GM23248 (cell line): ENCODE measurements at regions not wholly inside any gene's neighbourhood (a gene's known extent, or its start where the extent isn't known, plus 50 kb on each side); places are given as distances from the start of the nearest gene placed in this dataset.

Experiments
- DNase-seq: peaks from one replicate; pipeline ENCODE4 v3.0.0-alpha.2; 2015
- H2AFZ ChIP-seq: fragments of 200-600 bp; sonication (generic); 2 replicates; pipeline ENCODE4 v1.6.1; 2016; ENCODE audit warnings: antibody characterized with exemption
- H3F3A ChIP-seq: fragments of 200-600 bp; sonication (generic); 2 replicates; pipeline ENCODE4 v1.6.1; 2016; ENCODE audit warnings: mild to moderate bottlenecking, antibody characterized with exemption, mixed run types; ENCODE audit not compliant: insufficient read depth
- H3K27ac ChIP-seq: fragments of 200-600 bp; sonication (generic); 2 replicates; pipeline ENCODE4 v1.5.1; 2016; ENCODE audit warnings: mild to moderate bottlenecking
- H3K27me3 ChIP-seq: fragments of 200-600 bp; sonication (generic); replicated peaks from 2 replicates; pipeline ENCODE4 v1.6.1; 2016; ENCODE audit warnings: mild to moderate bottlenecking; ENCODE audit not compliant: insufficient read depth
- H3K36me3 ChIP-seq: fragments of 200-600 bp; sonication (generic); 2 replicates; pipeline ENCODE4 v1.6.1; 2016; ENCODE audit warnings: low read depth, mild to moderate bottlenecking
- H3K4me1 ChIP-seq: fragments of 200-600 bp; sonication (generic); 2 replicates; pipeline ENCODE4 v1.6.1; 2016; ENCODE audit warnings: mild to moderate bottlenecking; ENCODE audit not compliant: insufficient read depth
- H3K4me2 ChIP-seq: fragments of 200-600 bp; sonication (generic); one replicate; pipeline ENCODE4 v1.6.1; 2016; ENCODE audit warnings: mild to moderate bottlenecking; ENCODE audit not compliant: unreplicated experiment
- H3K4me3 ChIP-seq: fragments of 200-600 bp; sonication (generic); 2 replicates; pipeline ENCODE4 v1.5.1; 2016; ENCODE audit warnings: mild to moderate bottlenecking
- H3K79me2 ChIP-seq: fragments of 200-600 bp; sonication (generic); 2 replicates; pipeline ENCODE4 v1.6.1; 2016; ENCODE audit warnings: mild to moderate bottlenecking; ENCODE audit not compliant: insufficient read depth
- H3K9ac ChIP-seq: fragments of 200-600 bp; sonication (generic); 2 replicates; pipeline ENCODE4 v1.6.1; 2016; ENCODE audit warnings: mild to moderate bottlenecking
- H3K9me2 ChIP-seq: fragments of 200-600 bp; sonication (generic); 2 replicates; pipeline ENCODE4 v1.6.1; 2016; ENCODE audit warnings: mixed run types, mild to moderate bottlenecking, moderate library complexity; ENCODE audit not compliant: insufficient read depth
- H3K9me3 ChIP-seq: fragments of 200-600 bp; sonication (generic); one replicate; pipeline ENCODE4 v1.6.1; 2017; ENCODE audit warnings: low read depth
- H4K20me1 ChIP-seq: fragments of 200-600 bp; sonication (generic); 2 replicates; pipeline ENCODE4 v1.6.0; 2016; ENCODE audit not compliant: insufficient read depth
- EZH2 ChIP-seq: fragments of 200-600 bp; sonication (generic); IDR thresholded peaks from 2 replicates; pipeline ENCODE4 v1.6.1; 2018; ENCODE audit warnings: antibody characterized with exemption, mild to moderate bottlenecking; ENCODE audit not compliant: insufficient read depth, poor library complexity, severe bottlenecking
- EZH2phosphoT487 ChIP-seq: fragments of 200-600 bp; sonication (generic); IDR thresholded peaks from 2 replicates; pipeline ENCODE4 v1.6.1; 2018; ENCODE audit warnings: antibody characterized with exemption, moderate library complexity, mild to moderate bottlenecking, low read depth; ENCODE audit not compliant: insufficient read depth
- WGBS, 2 experiments: methylation state at CpG; one replicate each; pipeline ENCODE4 v1.1.6; 2015 to 2017; ENCODE audit warnings: low lambda C conversion rate in 2 of 2, low coverage in 1 of 2; ENCODE audit errors: missing lambda C conversion rate in 2 of 2; 5-methylcytosine and 5-hydroxymethylcytosine counted together
- in situ Hi-C: fragments of 300-500 bp; cut with MboI; formaldehyde crosslinking; loops from 2 replicates; pipeline ENCODE4 v1.15.0; 2020

- Histone ChIP-seq H3F3A (no peaks in the 10 kb centered on the region), H3K4me2 (no peak overlapping the region), H3K9me2 (no peaks in the 10 kb centered on the region), H3K27me3 (no peaks in the 10 kb centered on the region), H3K36me3 (no peaks in the 10 kb centered on the region), H3K4me1 (no peaks in the 10 kb centered on the region), H3K9me3 (no peaks in the 10 kb centered on the region), H3K4me3 (no peak overlapping the region), H4K20me1 (no peaks in the 10 kb centered on the region), H3K27ac (no peak overlapping the region), H3K79me2 (no peaks in the 10 kb centered on the region), H2AFZ (no peak overlapping the region), H3K9ac (no peak overlapping the region)
- WGBS, 2 experiments = 40 to 56% methylated on average over 1 of the region's 1 CpG
- no peak for DNase-seq
- in situ Hi-C loops = no loop called here
- TF ChIP-seq EZH2 (no peak), EZH2phosphoT487 (no peak)
These were observed 1332.2 kb upstream of the PRMT6 start for GRCh38 chr1:105724286-105724685.

- Histone ChIP-seq H3K36me3 (no peaks in the 10 kb centered on the region), H3K79me2 (no peaks in the 10 kb centered on the region), H3K9me2 (no peaks in the 10 kb centered on the region), H3K9ac (no peak overlapping the region), H3K4me1 (no peaks in the 10 kb centered on the region), H3K4me3 (no peak overlapping the region), H4K20me1 (no peaks in the 10 kb centered on the region), H3K27me3 (no peaks in the 10 kb centered on the region), H3F3A (no peaks in the 10 kb centered on the region), H3K9me3 (no peaks in the 10 kb centered on the region), H3K4me2 (no peak overlapping the region), H3K27ac (no peak overlapping the region), H2AFZ (no peak overlapping the region)
- WGBS, 2 experiments = 11 to 14% methylated on average over 3 of the region's 3 CpGs
- in situ Hi-C loops = no loop called here
- no peak for DNase-seq
- no peak for TF ChIP-seq EZH2
- no peak for TF ChIP-seq EZH2phosphoT487
These were observed 1325.8 kb upstream of the PRMT6 start for GRCh38 chr1:105730701-105731100.

- Histone ChIP-seq H3K79me2 (no peaks in the 10 kb centered on the region), H3K4me1 (no peaks in the 10 kb centered on the region), H3K9me2 (no peaks in the 10 kb centered on the region), H4K20me1 (no peaks in the 10 kb centered on the region), H3K27me3 (no peaks in the 10 kb centered on the region), H3K4me3 (no peak overlapping the region), H3F3A (no peaks in the 10 kb centered on the region), H2AFZ (no peak overlapping the region), H3K27ac (no peak overlapping the region), H3K4me2 (no peak overlapping the region), H3K9me3 (peaks cover 4% of the 10 kb centered on the region), H3K9ac (no peak overlapping the region), H3K36me3 (no peaks in the 10 kb centered on the region)
- TF ChIP-seq EZH2 (no peak), EZH2phosphoT487 (no peak)
- 17 to 31% methylated on average over 3 of the region's 3 CpGs for WGBS, 2 experiments
- DNase-seq = no peak
- in situ Hi-C loops = no loop called here
These were observed 1320.1 kb upstream of the PRMT6 start for GRCh38 chr1:105736349-105736748.

- Histone ChIP-seq H3K9me2 (no peaks in the 10 kb centered on the region), H3K27ac (no peak overlapping the region), H3K4me3 (no peak overlapping the region), H3F3A (no peaks in the 10 kb centered on the region), H3K9ac (no peak overlapping the region), H3K9me3 (no peaks in the 10 kb centered on the region), H3K79me2 (no peaks in the 10 kb centered on the region), H3K27me3 (no peaks in the 10 kb centered on the region), H3K4me1 (no peaks in the 10 kb centered on the region), H4K20me1 (no peaks in the 10 kb centered on the region), H2AFZ (no peak overlapping the region), H3K36me3 (no peaks in the 10 kb centered on the region), H3K4me2 (no peak overlapping the region)
- no peak for DNase-seq
- TF ChIP-seq EZH2 (no peak), EZH2phosphoT487 (no peak)
- in situ Hi-C loops = loop anchor here (25.0 kb wide), 1 partner anchor 992 kb away; no protein-coding TSS in a partner anchor
- 8 to 10% methylated on average over 4 of the region's 4 CpGs for WGBS, 2 experiments
These were observed 1276.7 kb upstream of the PRMT6 start for GRCh38 chr1:105779727-105780126.

- in situ Hi-C loops = loop anchor here (25.0 kb wide), 1 partner anchor 998 kb away; no protein-coding TSS in a partner anchor
- Histone ChIP-seq H3K36me3 (no peaks in the 10 kb centered on the region), H4K20me1 (no peaks in the 10 kb centered on the region), H3K9ac (no peak overlapping the region), H2AFZ (no peak overlapping the region), H3F3A (no peaks in the 10 kb centered on the region), H3K4me2 (no peak overlapping the region), H3K4me3 (no peak overlapping the region), H3K9me3 (no peaks in the 10 kb centered on the region), H3K27me3 (no peaks in the 10 kb centered on the region), H3K79me2 (no peaks in the 10 kb centered on the region), H3K9me2 (no peaks in the 10 kb centered on the region), H3K4me1 (no peaks in the 10 kb centered on the region), H3K27ac (no peak overlapping the region)
- WGBS, 2 experiments = 38 to 41% methylated on average over 2 of the region's 2 CpGs
- TF ChIP-seq EZH2phosphoT487 (no peak), EZH2 (no peak)
- DNase-seq = no peak
These were observed 1271.5 kb upstream of the PRMT6 start for GRCh38 chr1:105785021-105785420.
